Gastrocnemius medialis (tissue), 4 donors: ENCODE measurements at regions not wholly inside any gene's neighbourhood (a gene's known extent, or its start where the extent isn't known, plus 50 kb on each side); places are given as distances from the start of the nearest gene placed in this dataset.

ENCODE experiments used
- ATAC-seq, 2 donors: fragments of 150-250 bp; one replicate each; pipeline ENCODE4 v1.9.1; 2016
- DNase-seq, 2 donors: peaks; one replicate each; pipeline ENCODE4 v3.0.0-alpha.2; 2019
- H3K27ac ChIP-seq, 4 donors: fragments of 200-600 bp; sonication (generic); 1 replicate in 1 of 4; 2 replicates in 3 of 4; pipeline ENCODE4 v1.5.1; 2016 to 2018; ENCODE audit warnings: mild to moderate bottlenecking in 2 of 4, moderate library complexity in 1 of 4
- H3K27me3 ChIP-seq, 3 donors: fragments of 200-600 bp; sonication (generic) in 2 of 3; 1 replicate in 1 of 3; 2 replicates in 2 of 3; pipeline versions ENCODE4 v1.5.1 to v1.6.0; 2016 to 2019; ENCODE audit warnings: mild to moderate bottlenecking in 1 of 3, moderate library complexity in 1 of 3
- H3K36me3 ChIP-seq, 2 donors: fragments of 200-600 bp; sonication (generic) in 1 of 2; one replicate each; pipeline ENCODE4 v1.5.1; 2017 to 2018
- H3K4me1 ChIP-seq, 2 donors: fragments of 200-600 bp; sonication (generic) in 1 of 2; one replicate each; pipeline ENCODE4 v1.5.1; 2016 to 2017; ENCODE audit warnings: mild to moderate bottlenecking in 2 of 2
- H3K4me3 ChIP-seq, 4 donors: fragments of 200-600 bp; sonication (generic) in 3 of 4; 1 replicate in 1 of 4; 2 replicates in 3 of 4; pipeline ENCODE4 v1.5.1; 2016 to 2019; ENCODE audit warnings: mild to moderate bottlenecking in 2 of 4
- H3K9me3 ChIP-seq, 3 donors: fragments of 200-600 bp; sonication (generic) in 2 of 3; 1 replicate in 1 of 3; 2 replicates in 2 of 3; pipeline ENCODE4 v1.5.1; 2016 to 2019
- CTCF ChIP-seq, 5 experiments: fragments of 450-650 bp in 3 of 5; fragments of 200-600 bp in 2 of 5; sonication (generic) in 2 of 5; IDR thresholded peaks in 4 of 5; conservative IDR thresholded peaks in 1 of 5; 1 replicate in 4 of 5; 2 replicates in 1 of 5; pipeline ENCODE4 v1.5.1; 2016 to 2019; ENCODE audit warnings: antibody characterized with exemption in 5 of 5, mild to moderate bottlenecking in 3 of 5, moderate library complexity in 3 of 5
- POLR2A ChIP-seq, 2 donors: fragments of 450-650 bp; IDR thresholded peaks; one replicate each; pipeline ENCODE4 v1.6.1; 2017; ENCODE audit warnings: antibody characterized with exemption in 2 of 2, mild to moderate bottlenecking in 2 of 2, moderate library complexity in 2 of 2
- in situ Hi-C, 4 donors: fragments of 200-750 bp; cut with MboI; loops; one replicate each; pipeline versions ENCODE4 v1.15.0 to v1.8.0; 2017; ENCODE audit warnings: low sequenced_read_pairs in 4 of 4
- intact Hi-C: fragments of 100-400 bp; cut with DNase I; formaldehyde crosslinking; loops from one replicate; pipeline ENCODE4 v1.15.1; 2023; ENCODE audit warnings: low total_unique reads

- ATAC-seq = no peak
- no peak overlapping the region for H3K27ac ChIP-seq
- intact Hi-C loops (no loop called here), in situ Hi-C loops (no loop called here)
- no peaks in the 10 kb centered on the region for H3K36me3 ChIP-seq
- no peaks in the 10 kb centered on the region for H3K9me3 ChIP-seq
- H3K27me3 ChIP-seq = no peaks in the 10 kb centered on the region
- no peaks in the 10 kb centered on the region for H3K4me1 ChIP-seq
- TF ChIP-seq CTCF (IDR thresholded peaks at IDR 0.05 in 4 of 5, conservative IDR thresholded peaks at IDR 0.05 in 1 of 5) (no peak), POLR2A (IDR thresholded peaks at IDR 0.05) (no peak)
- H3K4me3 ChIP-seq = no peak overlapping the region
- no peak for DNase-seq
These were observed 361.0 kb upstream of the CDH6 start for GRCh38 chr5:30832519-30832918.

GRCh38 chr5:30831605-30832004 is 361.9 kb upstream of the CDH6 start:
- no peaks in the 10 kb centered on the region for H3K27me3 ChIP-seq
- no peaks in the 10 kb centered on the region for H3K9me3 ChIP-seq
- H3K4me1 ChIP-seq = no peaks in the 10 kb centered on the region
- TF ChIP-seq POLR2A (IDR thresholded peaks at IDR 0.05) (no peak), CTCF (IDR thresholded peaks at IDR 0.05 in 4 of 5, conservative IDR thresholded peaks at IDR 0.05 in 1 of 5) (no peak)
- no peak overlapping the region for H3K27ac ChIP-seq
- H3K36me3 ChIP-seq = no peaks in the 10 kb centered on the region
- ATAC-seq = no peak
- no peak overlapping the region for H3K4me3 ChIP-seq
- intact Hi-C loops (no loop called here), in situ Hi-C loops (no loop called here)
- DNase-seq = no peak

GRCh38 chr5:30831123-30831522 is 362.4 kb upstream of the CDH6 start:
- in situ Hi-C loops (no loop called here), intact Hi-C loops (no loop called here)
- no peak overlapping the region for H3K4me3 ChIP-seq
- no peak for ATAC-seq
- no peak overlapping the region for H3K27ac ChIP-seq
- DNase-seq = no peak
- H3K36me3 ChIP-seq = no peaks in the 10 kb centered on the region
- TF ChIP-seq POLR2A (IDR thresholded peaks at IDR 0.05) (no peak), CTCF (IDR thresholded peaks at IDR 0.05 in 4 of 5, conservative IDR thresholded peaks at IDR 0.05 in 1 of 5) (no peak)
- no peaks in the 10 kb centered on the region for H3K4me1 ChIP-seq
- no peaks in the 10 kb centered on the region for H3K27me3 ChIP-seq
- H3K9me3 ChIP-seq = no peaks in the 10 kb centered on the region

- ATAC-seq (no peak), DNase-seq (no peak)
- no peaks in the 10 kb centered on the region for H3K4me1 ChIP-seq
- H3K27me3 ChIP-seq = no peaks in the 10 kb centered on the region
- in situ Hi-C loops (no loop called here), intact Hi-C loops (no loop called here)
- no peaks in the 10 kb centered on the region for H3K9me3 ChIP-seq
- no peak for TF ChIP-seq CTCF (IDR thresholded peaks at IDR 0.05 in 4 of 5, conservative IDR thresholded peaks at IDR 0.05 in 1 of 5)
- no peak for TF ChIP-seq POLR2A (IDR thresholded peaks at IDR 0.05)
- no peak overlapping the region for H3K27ac ChIP-seq
- H3K4me3 ChIP-seq = no peak overlapping the region
- no peaks in the 10 kb centered on the region for H3K36me3 ChIP-seq
These were observed 382.2 kb upstream of the CDH6 start for GRCh38 chr5:30811298-30811697.

- H3K9me3 ChIP-seq = no peaks in the 10 kb centered on the region
- no peaks in the 10 kb centered on the region for H3K36me3 ChIP-seq
- no peak for ATAC-seq
- no peaks in the 10 kb centered on the region for H3K4me1 ChIP-seq
- H3K27ac ChIP-seq = no peak overlapping the region
- in situ Hi-C loops (no loop called here), intact Hi-C loops (no loop called here)
- H3K4me3 ChIP-seq = no peak overlapping the region
- no peaks in the 10 kb centered on the region for H3K27me3 ChIP-seq
- DNase-seq = no peak
- TF ChIP-seq CTCF (IDR thresholded peaks at IDR 0.05 in 4 of 5, conservative IDR thresholded peaks at IDR 0.05 in 1 of 5) = no peak
- TF ChIP-seq POLR2A (IDR thresholded peaks at IDR 0.05) = no peak
These were observed 383.6 kb upstream of the CDH6 start for GRCh38 chr5:30809933-30810332.
